ENCODE measurements at regions not wholly inside any gene's neighbourhood (a gene's known extent, or its start where the extent isn't known, plus 50 kb on each side); places are given as distances from the start of the nearest gene placed in this dataset.

DNA sequence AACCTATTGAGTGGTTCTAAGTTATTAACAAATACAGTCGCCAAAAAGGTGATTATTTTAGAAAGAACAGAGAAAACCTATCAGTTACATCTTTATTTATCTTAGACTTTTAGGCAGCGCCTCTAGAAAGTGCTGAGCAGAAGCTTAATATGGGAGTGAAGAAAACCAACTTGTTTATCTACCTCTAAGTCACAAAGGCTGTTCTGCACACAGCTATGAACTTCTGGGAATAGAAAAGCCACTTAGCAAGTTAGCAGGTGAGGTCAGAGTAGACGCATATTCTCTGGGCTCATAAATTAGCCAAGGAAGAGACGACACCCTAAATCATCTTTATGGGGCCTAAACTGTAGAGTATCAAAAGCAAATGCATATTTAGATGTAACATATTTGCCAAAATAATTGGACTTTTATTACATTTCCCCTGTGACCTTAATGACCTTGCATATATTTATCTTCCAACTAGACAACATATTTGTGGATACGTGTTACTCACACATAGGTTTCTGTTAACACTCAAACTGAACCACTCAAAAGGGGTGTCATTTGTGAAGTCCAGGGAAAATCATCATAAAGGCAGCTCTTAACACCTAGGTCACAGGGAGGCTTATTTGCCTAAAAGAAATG lies 267.1 kb downstream of the ADGB start:
- no peaks in the 10 kb centered on the region for H4K20me1 ChIP-seq (ENCODE audit: insufficient read depth, low read length)
- H3K27ac Mint-ChIP-seq, result no peak overlapping the region
- no peak overlapping the region for H3K4me2 ChIP-seq (replicated peaks; ENCODE audit: extremely low read depth, low read length, poor library complexity, severe bottlenecking)
- TF ChIP-seq, protein P1, sequence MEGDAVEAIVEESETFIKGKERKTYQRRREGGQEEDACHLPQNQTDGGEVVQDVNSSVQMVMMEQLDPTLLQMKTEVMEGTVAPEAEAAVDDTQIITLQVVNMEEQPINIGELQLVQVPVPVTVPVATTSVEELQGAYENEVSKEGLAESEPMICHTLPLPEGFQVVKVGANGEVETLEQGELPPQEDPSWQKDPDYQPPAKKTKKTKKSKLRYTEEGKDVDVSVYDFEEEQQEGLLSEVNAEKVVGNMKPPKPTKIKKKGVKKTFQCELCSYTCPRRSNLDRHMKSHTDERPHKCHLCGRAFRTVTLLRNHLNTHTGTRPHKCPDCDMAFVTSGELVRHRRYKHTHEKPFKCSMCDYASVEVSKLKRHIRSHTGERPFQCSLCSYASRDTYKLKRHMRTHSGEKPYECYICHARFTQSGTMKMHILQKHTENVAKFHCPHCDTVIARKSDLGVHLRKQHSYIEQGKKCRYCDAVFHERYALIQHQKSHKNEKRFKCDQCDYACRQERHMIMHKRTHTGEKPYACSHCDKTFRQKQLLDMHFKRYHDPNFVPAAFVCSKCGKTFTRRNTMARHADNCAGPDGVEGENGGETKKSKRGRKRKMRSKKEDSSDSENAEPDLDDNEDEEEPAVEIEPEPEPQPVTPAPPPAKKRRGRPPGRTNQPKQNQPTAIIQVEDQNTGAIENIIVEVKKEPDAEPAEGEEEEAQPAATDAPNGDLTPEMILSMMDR (IDR thresholded peaks at IDR 0.05), result no peak
- H3K36me3 ChIP-seq (replicated peaks in 1 of 2; ENCODE audit: control insufficient read depth in 1 of 2, insufficient read depth in 2 of 2, low read length in 2 of 2), result no peaks in the 10 kb centered on the region
- H3K27ac ChIP-seq (ENCODE audit: low read depth in 1 of 2, low read length in 2 of 2), result no peak overlapping the region
- H3K79me2 ChIP-seq (ENCODE audit: insufficient read depth, low read length), result no peaks in the 10 kb centered on the region
- peaks cover 0 to under 1% (median 0%) of the 10 kb centered on the region in 7 donors for H3K9me3 Mint-ChIP-seq
- no peaks in the 10 kb centered on the region for H3K27me3 ChIP-seq (ENCODE audit: control insufficient read depth in 2 of 2, insufficient read depth in 2 of 2, low read length in 2 of 2)
- no peak overlapping the region for H3K4me3 Mint-ChIP-seq
- H2AFZ ChIP-seq (ENCODE audit: insufficient read depth, low read depth, low read length, poor library complexity, severe bottlenecking), result no peak overlapping the region
- H3K4me1 Mint-ChIP-seq, result peaks cover 16% of the 10 kb centered on the region
- H3K4me3 ChIP-seq (replicated peaks in 1 of 3; ENCODE audit: low read depth in 2 of 3, low read length in 3 of 3), result no peak overlapping the region
- no peak overlapping the region for H3K9ac ChIP-seq (ENCODE audit: insufficient read depth, low read length, poor library complexity, severe bottlenecking)
- peaks cover 0 to 1% of the 10 kb centered on the region in 2 donors for H3K36me3 Mint-ChIP-seq
- DNase-seq, result no peak
- H3K4me1 ChIP-seq (ENCODE audit: control insufficient read depth in 1 of 2, insufficient read depth in 2 of 2, low read length in 2 of 2), result peaks cover 1 to 5% of the 10 kb centered on the region in 2 donors
- intact Hi-C loops (cut with micrococcal nuclease), result no loop called here
- no CpG with 5 or more reads among the region's 5 CpGs for WGBS (ENCODE audit: insufficient coverage)
- H3K9me3 ChIP-seq (replicated peaks in 1 of 2; ENCODE audit: control insufficient read depth in 1 of 2, insufficient read depth in 1 of 2, low read length in 2 of 2), result no peaks in the 10 kb centered on the region
- peaks cover 0 to 3% (median 0%) of the 10 kb centered on the region in 3 donors for H3K27me3 Mint-ChIP-seq (ENCODE audit: low read depth in 3 of 3)

DNA sequence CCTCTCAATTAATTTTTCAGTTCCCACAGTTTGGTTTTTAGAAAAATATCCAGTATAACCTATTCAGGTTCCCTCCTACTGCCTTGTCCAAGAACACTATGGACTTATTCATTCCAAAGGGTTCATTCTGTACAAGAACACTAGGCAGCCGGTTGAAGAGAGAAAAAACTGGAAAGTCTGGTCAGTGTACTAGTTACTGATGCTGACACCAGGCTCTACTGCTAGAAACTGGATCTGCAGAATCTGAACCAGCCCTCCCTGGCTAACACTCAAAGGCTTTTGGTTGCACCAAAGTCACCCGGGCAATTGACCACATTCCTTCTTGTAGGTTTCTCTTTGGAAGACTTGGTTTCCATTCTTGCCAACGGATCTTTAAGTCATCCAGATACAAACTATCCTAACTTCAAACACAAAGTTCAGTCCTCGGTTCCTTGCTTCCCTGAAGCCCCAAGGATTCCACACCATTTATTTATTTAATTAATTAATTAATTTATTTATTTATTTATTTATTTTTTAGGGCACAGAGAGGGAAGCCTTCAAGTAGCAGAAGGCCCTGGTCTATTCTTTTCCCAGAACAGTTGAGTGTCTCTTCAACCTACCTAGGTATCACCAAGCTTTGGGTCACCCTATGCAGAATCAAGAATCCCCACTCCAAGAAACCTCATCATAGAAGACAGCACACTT lies 268.1 kb downstream of the ADGB start:
- TF ChIP-seq, protein P1 (IDR thresholded peaks at IDR 0.05), result no peak
- Mint-ChIP-seq H3K27me3 (ENCODE audit: low read depth in 3 of 3) (peaks cover 0 to 3% (median 0%) of the 10 kb centered on the region in 3 donors), H3K36me3 (peaks cover 0 to 3% of the 10 kb centered on the region in 2 donors)

More for the DNA sequence above, 268.1 kb downstream of the ADGB start:
- no peaks in the 10 kb centered on the region for H3K79me2 ChIP-seq (ENCODE audit: insufficient read depth, low read length)
- H3K4me3 ChIP-seq (replicated peaks in 1 of 3; ENCODE audit: low read depth in 2 of 3, low read length in 3 of 3), result no peak overlapping the region
- H4K20me1 ChIP-seq (ENCODE audit: insufficient read depth, low read length), result no peaks in the 10 kb centered on the region
- intact Hi-C loops (cut with micrococcal nuclease), result no loop called here
- Mint-ChIP-seq H3K4me3 (no peak overlapping the region), H3K9me3 (peaks cover 0 to 2% (median 0%) of the 10 kb centered on the region in 7 donors), H3K4me1 (peaks cover 17% of the 10 kb centered on the region), H3K27ac (no peak overlapping the region)
- H2AFZ ChIP-seq (ENCODE audit: insufficient read depth, low read depth, low read length, poor library complexity, severe bottlenecking), result no peak overlapping the region
- no peak overlapping the region for H3K9ac ChIP-seq (ENCODE audit: insufficient read depth, low read length, poor library complexity, severe bottlenecking)
- H3K4me2 ChIP-seq (replicated peaks; ENCODE audit: extremely low read depth, low read length, poor library complexity, severe bottlenecking), result no peak overlapping the region
- H3K27ac ChIP-seq (ENCODE audit: low read depth in 1 of 2, low read length in 2 of 2), result no peak overlapping the region
- WGBS (ENCODE audit: insufficient coverage), result 93% methylated on average over 2 of the region's 4 CpGs
- H3K27me3 ChIP-seq (ENCODE audit: control insufficient read depth in 2 of 2, insufficient read depth in 2 of 2, low read length in 2 of 2), result no peaks in the 10 kb centered on the region
- H3K36me3 ChIP-seq (replicated peaks in 1 of 2; ENCODE audit: control insufficient read depth in 1 of 2, insufficient read depth in 2 of 2, low read length in 2 of 2), result no peaks in the 10 kb centered on the region
- peaks cover 5 to 8% of the 10 kb centered on the region in 2 donors for H3K4me1 ChIP-seq (ENCODE audit: control insufficient read depth in 1 of 2, insufficient read depth in 2 of 2, low read length in 2 of 2)
- no peaks in the 10 kb centered on the region for H3K9me3 ChIP-seq (replicated peaks in 1 of 2; ENCODE audit: control insufficient read depth in 1 of 2, insufficient read depth in 1 of 2, low read length in 2 of 2)
- DNase-seq, result no peak
